ENCODE measurements at regions not wholly inside any gene's neighbourhood (a gene's known extent, or its start where the extent isn't known, plus 50 kb on each side); places are given as distances from the start of the nearest gene placed in this dataset.
A peak's percentile ranks its signal among the peaks of the same experiment; 100 is the strongest.

- DNase-seq: no peak
Measured at GRCh38 chr2:216320852-216321251, 51.4 kb downstream of the MARCHF4 start.

- no peak for DNase-seq
Measured at GRCh38 chr2:216319771-216320170, 52.5 kb downstream of the MARCHF4 start.

DNA sequence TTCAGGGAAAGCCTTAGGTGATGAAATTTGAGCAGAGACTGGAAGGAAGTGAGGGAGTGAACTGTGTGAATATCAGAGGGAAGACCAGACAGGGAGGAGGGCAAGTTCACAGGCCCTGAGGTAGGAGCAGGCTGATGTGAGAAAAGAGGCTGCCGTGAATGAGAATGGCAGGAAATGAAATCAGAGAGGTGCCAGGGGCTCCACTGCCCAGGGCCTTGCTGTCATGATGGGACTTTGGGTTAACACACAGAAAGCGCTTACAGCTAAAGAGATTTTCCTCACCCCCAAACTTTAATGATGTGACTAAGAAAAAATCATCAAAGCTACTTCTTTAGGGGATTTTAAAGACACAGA, 53.8 kb downstream of the MARCHF4 start:
- DNase-seq: no peak

DNA sequence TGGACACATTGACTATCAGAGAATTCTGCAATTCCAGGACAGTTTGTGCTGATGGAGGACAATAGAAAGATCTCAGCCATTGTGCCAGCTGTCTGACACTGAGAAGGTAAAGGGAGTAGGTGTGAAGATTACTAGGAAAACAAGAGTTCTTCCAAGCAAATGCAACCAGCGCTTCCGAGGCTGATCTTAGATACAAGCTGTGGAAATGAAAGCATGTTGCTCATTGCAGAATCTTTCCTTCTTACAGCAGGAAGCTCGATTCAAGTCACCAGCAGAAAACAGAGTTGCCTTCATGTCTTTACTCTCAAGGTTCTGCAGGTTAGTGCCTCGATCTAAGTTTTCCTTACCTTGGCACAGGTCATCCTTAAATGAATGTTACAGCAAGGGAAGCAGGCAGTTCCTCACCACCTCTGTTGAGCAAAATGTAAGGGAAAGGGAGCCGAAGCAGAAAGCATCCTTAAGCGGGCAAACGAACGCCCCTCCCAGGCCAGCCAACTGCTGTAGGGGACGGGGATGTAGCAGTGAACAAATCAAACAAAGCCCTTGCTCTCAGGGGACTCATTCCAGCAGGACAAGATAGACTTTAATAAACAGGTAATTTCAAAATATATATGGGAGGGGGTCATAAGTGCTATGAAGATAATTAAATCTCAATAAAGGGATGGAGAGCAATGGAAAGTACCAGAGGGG, 54.3 kb downstream of the MARCHF4 start:
- DNase-seq: no peak

- no peak for DNase-seq
Measured at GRCh38 chr2:216316743-216317142, 55.5 kb downstream of the MARCHF4 start.

DNA sequence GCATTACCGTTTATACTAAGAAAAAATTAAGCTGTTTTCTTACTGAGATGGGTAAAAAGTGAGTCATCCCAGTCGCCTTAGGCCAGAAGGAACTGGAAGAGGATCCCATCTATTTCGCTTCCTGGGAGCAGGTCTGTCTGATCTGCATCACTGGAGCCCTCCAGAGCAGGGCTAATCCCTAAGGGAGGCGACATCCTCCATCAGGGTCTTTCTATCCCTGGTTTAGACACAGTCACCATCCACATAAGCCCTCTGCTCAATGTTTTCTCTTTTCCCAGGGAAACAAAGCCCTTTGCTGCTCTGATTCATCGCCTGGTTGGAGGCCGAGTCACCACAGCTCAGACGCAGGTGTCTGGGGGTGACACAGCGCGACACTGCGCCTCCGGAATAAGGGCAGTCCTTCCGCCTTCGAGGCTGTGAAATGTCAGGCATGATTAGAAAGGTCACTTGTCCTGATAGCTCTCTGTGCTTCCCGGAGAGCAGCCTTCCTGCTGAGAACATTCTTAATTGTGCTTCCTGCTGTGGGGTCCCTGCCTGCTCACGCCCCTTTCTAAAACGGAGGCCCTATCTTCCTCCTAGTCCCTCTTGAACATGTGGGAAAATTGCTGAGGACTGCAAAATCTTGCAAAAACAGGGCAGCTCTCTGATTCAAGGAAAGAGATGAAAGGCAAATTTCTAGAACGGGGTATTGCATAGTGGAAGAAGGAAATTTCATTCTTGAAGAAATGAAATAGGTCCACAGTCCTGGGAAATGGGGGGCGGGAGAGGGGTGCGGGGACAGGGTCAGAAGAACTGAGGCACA, 56.3 kb downstream of the MARCHF4 start:
- DNase-seq: no peak

GRCh38 chr2:216312441-216312840, 59.8 kb downstream of the MARCHF4 start:
- no peak for DNase-seq

DNA sequence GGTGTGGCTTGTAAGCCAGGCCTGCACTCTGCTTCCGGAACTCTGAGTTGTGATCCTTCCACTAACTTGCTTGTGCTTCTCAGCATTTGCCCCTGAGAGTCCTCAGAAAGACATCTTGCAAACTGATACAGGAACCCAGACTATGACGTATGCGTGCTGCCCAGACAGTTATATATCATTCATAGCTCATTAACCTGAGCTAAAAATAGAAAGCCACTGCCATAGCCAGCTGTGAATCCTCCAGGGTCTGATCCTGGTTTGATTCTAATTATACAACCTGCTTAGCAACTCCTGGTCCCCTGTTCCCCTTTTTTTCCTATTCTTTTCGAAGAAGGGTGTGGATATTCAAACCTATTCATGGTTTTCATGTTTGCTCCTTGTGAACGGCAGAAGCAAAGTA, 63.7 kb downstream of the MARCHF4 start:
- no peak for DNase-seq

GRCh38 chr2:216307496-216307895, 64.8 kb downstream of the MARCHF4 start:
- no peak for DNase-seq

GRCh38 chr2:216306868-216307267, 65.4 kb downstream of the MARCHF4 start:
- DNase-seq: no peak

DNA sequence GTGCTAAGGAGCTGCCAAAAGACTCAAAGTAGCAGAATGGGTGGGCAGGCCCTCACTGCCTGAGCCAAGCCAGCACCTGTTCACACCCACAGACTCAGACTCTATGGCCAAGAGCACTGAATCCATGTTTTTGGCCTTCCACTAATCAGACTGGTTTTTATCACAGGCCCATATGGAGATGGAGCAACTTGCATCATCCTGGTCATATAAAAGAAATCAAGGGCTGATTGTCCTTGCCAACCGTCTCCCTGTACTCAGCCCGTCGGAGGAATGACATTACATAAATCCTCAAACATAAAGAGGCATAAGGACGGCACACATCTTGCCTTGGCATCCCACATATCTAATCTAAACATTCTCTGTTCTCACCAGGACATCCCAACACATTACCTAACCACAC, 66.7 kb downstream of the MARCHF4 start:
- DNase-seq: no peak

GRCh38 chr2:216302981-216303676, 69.2 kb downstream of the MARCHF4 start:
- no peak for DNase-seq

GRCh38 chr2:216300906-216301305, 71.4 kb downstream of the MARCHF4 start:
- no peak for DNase-seq

DNA sequence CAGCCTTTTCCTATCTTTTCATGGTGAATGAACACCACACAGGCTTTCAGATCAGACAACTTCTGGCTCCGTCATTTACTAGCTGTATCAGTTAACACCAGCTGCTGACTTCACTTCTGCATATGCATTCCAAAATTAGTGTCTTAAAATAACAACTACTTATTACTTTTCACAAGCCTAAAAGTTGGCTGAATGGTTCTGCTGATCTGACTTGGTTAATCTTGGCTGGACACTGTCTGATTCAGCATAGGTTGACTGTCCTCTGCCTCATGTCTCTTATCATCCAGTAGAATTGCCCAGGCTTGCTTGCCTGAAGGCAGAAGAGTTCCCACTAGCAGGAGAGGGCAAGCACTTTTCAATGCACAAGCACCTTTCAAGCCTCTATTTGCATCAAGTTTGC, 72.7 kb downstream of the MARCHF4 start:
- no peak for DNase-seq

DNA sequence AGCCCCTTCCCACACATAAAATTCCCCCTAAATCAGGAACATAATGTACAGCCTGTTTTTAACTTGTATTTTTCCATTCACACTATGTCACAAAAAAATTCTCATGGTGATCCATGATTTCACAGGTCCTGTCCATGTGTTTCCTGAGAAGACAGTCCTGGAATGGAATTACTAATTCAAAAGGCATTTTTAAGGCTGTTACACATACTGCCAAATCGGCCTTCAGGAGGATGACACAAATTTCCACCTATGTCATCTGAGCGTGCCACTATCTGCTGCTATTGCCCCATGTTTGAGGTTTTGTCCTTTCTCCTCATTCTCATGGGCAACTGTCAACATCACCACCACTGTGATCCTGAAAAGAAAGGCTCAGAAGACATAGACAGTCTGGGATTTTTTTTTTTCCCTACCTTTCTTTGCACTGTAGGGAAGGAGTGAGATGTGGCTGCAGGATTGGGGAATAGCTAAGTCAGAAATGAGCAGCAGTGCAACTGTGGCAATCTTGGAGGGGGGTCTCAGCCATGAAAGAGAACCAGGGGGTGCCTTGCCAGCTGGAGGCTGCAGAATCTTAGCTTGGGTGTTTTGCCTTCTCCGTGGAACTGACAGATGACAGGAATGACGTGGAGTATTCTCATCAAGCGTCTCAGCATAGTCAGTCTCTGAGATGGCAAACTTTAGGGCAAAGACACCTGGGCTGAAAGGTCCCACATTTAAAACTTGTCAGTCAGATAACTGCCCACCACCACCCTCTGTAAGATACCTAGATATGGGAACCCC, 73.4 kb downstream of the MARCHF4 start:
- DNase-seq: no peak

- DNase-seq: no peak
Measured at GRCh38 chr2:216296856-216297255, 75.4 kb downstream of the MARCHF4 start.

GRCh38 chr2:216294305-216294704, 78.0 kb downstream of the MARCHF4 start:
- DNase-seq: no peak

- no peak for DNase-seq
Measured at GRCh38 chr2:216293883-216294282, 78.4 kb downstream of the MARCHF4 start.

GRCh38 chr2:216292886-216293301, 79.4 kb downstream of the MARCHF4 start:
- DNase-seq: peak; percentile 39

DNA sequence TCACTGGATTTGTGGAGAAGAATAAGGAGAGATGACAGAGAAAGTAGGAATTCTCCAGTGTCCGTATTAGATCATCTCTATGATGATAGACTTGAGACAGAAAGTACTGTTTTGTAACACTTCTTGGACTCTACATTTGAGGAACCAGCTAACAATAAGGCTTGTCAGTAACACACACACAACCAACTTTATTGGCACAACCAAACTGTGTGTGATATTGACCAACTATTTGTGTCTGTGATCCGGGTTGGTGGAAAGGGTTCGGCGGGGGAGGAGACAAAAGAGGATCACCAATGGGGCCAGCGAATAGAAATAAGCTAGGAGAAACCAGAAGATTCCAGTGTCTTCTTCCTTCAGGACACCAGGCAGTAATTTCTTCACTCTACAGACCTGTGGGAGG, 79.8 kb downstream of the MARCHF4 start:
- DNase-seq: no peak

DNA sequence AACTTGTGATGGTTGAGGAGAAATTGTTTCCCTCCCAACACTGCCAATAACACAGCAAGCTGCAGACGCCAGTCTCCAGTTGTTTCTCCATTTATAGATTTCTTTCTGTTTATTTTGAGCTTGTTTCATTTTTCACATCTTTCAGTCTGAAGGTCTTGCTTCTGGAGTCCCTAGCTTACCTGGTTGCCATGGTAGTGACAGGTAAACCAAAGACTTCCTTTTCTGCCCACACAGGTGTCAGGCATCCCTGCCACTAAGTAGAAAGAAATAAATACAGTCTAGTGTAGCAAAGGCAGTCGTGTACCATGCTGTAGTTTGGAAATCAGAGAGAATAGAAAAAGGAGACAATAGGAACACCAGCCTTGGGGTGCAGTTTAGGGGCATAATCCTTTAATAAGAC, 82.8 kb downstream of the MARCHF4 start:
- no peak for DNase-seq

DNA sequence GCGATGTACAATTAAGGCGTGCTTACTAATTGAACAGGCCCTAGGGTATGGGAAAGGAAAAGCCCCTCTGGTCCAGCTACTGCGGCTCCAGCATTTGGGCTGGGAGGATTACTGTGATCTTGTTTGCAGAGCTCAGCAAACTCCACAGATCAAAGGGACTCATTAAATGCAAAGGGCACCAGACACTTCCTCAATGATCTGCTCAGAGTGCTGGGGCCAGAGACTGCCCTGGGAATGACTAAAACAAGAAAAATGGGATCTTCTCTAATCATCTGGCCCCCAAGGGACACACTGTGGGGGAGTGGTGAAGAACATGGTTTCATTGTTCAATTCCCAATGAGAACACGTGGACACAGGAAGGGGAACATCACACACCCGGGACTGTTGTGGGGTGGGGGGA, 85.0 kb downstream of the MARCHF4 start:
- no peak for DNase-seq

DNA sequence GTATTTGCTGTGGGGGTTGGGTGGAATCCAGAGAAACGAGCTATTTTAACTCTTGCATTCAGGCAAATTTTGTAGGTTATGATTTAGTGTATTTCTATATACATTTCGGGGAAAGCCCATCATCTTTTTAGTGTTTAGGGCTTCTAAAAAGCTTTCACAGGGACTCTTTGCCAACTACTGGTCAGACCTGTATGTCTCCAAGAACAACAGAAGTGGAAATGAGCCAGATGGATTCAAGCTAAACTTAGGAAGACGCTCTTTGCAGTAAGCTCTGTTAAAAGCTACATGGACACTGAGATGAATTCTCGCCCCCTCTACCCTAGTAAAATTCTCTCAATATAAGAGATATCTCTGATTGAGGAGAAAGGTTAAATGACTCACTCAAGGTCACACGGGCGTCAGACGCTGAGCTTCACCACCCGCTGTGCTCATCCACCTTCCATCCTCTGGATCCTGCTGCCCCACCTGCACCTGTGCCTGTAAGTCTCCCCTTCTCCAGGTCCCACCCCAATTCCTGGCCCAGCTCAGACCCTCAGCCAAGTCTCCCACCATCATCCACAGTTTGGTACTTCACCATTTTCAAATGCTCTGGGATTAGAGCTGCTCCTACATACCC, 85.6 kb downstream of the MARCHF4 start:
- DNase-seq: no peak
